B cell (primary cell): ENCODE measurements at regions not wholly inside any gene's neighbourhood (a gene's known extent, or its start where the extent isn't known, plus 50 kb on each side); places are given as distances from the start of the nearest gene placed in this dataset.

Source experiments
- ATAC-seq: fragments of 200-7000 bp; cut with Tn5 transposase; one replicate; pipeline ENCODE4 v1.10.0; 2021; ENCODE audit warnings: low read depth, mild to moderate bottlenecking, moderate number of reproducible peaks, moderate library complexity
- CTCF ChIA-PET: fragments of 350-600 bp; sonication (Branson Sonifier 250); formaldehyde crosslinking; loops from one replicate; lab custom pipeline; 2021; ENCODE audit warnings: antibody characterized with exemption, inconsistent platforms; lab: Charles Lee
- POLR2A ChIA-PET: fragments of 350-600 bp; sonication (Branson Sonifier 250); formaldehyde crosslinking; loops from one replicate; lab custom pipeline; 2021; ENCODE audit warnings: antibody characterized with exemption; lab: Charles Lee
- DNase-seq: peaks from one replicate; pipeline ENCODE4 v3.0.0; 2013
- H2AFZ ChIP-seq: 2 replicates; pipeline ENCODE4 v1.6.1; 2012; ENCODE audit warnings: mild to moderate bottlenecking, low read depth, low read length; ENCODE audit not compliant: insufficient read depth, poor library complexity, severe bottlenecking
- H3K27ac ChIP-seq, 2 donors: 1 replicate in 1 of 2; 2 replicates in 1 of 2; pipeline ENCODE4 v1.5.1; 2012 to 2013; ENCODE audit warnings: low read length in 2 of 2, mild to moderate bottlenecking in 2 of 2, moderate library complexity in 1 of 2
- H3K27me3 ChIP-seq, 4 experiments: fragments of 200-600 bp in 1 of 4; sonication (generic) in 1 of 4; replicated peaks in 1 of 4; 1 replicate in 2 of 4; 2 replicates in 2 of 4; pipeline versions ENCODE4 v1.6.1 to v1.7.0; 2013 to 2016; ENCODE audit warnings: low read length in 3 of 4, mild to moderate bottlenecking in 2 of 4, mixed read lengths in 1 of 4, moderate library complexity in 1 of 4; ENCODE audit not compliant: insufficient read depth in 4 of 4, control insufficient read depth in 3 of 4; ENCODE audit errors: control extremely low read depth in 1 of 4
- H3K36me3 ChIP-seq, 2 experiments: replicated peaks in 1 of 2; 1 replicate in 1 of 2; 2 replicates in 1 of 2; pipeline versions ENCODE4 v1.6.1 to v1.7.1; 2013; ENCODE audit warnings: low read length in 1 of 2; ENCODE audit not compliant: insufficient read depth in 2 of 2, control insufficient read depth in 1 of 2; ENCODE audit errors: control extremely low read depth in 1 of 2, extremely low read depth in 1 of 2
- H3K4me1 ChIP-seq, 2 donors: fragments of 200-600 bp in 1 of 2; sonication (generic) in 1 of 2; 1 replicate in 1 of 2; 2 replicates in 1 of 2; pipeline versions ENCODE4 v1.5.1 to v1.6.1; 2013 to 2017; ENCODE audit warnings: low read length in 2 of 2; ENCODE audit not compliant: control insufficient read depth in 2 of 2, insufficient read depth in 2 of 2
- H3K4me2 ChIP-seq: replicated peaks from 2 replicates; pipeline ENCODE3; 2012; ENCODE audit warnings: mild to moderate bottlenecking, low read depth, low read length; ENCODE audit not compliant: poor library complexity, severe bottlenecking
- H3K4me3 ChIP-seq, 5 experiments: fragments of 200-600 bp in 1 of 5; sonication (generic) in 1 of 5; 1 replicate in 3 of 5; 2 replicates in 2 of 5; pipeline versions ENCODE4 v1.5.1 to v1.7.0; 2011 to 2016; ENCODE audit warnings: low read length in 4 of 5, mild to moderate bottlenecking in 4 of 5, low read depth in 2 of 5, control low read depth in 1 of 5, moderate library complexity in 1 of 5; ENCODE audit not compliant: insufficient read depth in 1 of 5; ENCODE audit errors: control extremely low read depth in 1 of 5, extremely low read depth in 1 of 5
- H3K79me2 ChIP-seq: fragments of 200-600 bp; sonication (generic); one replicate; pipeline ENCODE4 v1.6.0; 2016; ENCODE audit warnings: low read length; ENCODE audit not compliant: control insufficient read depth, insufficient read depth
- H3K9ac ChIP-seq: fragments of 200-600 bp; sonication (generic); 2 replicates; pipeline ENCODE4 v1.6.1; 2017; ENCODE audit warnings: mild to moderate bottlenecking, low read length, moderate library complexity
- H3K9me3 ChIP-seq, 3 donors: one replicate each; pipeline versions ENCODE4 v1.6.1 to v1.7.1; 2013; ENCODE audit warnings: low read length in 2 of 3; ENCODE audit not compliant: control insufficient read depth in 2 of 3, insufficient read depth in 1 of 3; ENCODE audit errors: control extremely low read depth in 1 of 3
- H4K20me1 ChIP-seq: 2 replicates; pipeline ENCODE4 v1.6.0; 2012; ENCODE audit warnings: mild to moderate bottlenecking, low read length; ENCODE audit not compliant: insufficient read depth, control insufficient read depth, poor library complexity, severe bottlenecking
- H3K27ac Mint-ChIP-seq: one replicate; pipeline ENCODE4 v1.8.0; 2021; ENCODE audit warnings: mixed read lengths
- H3K27me3 Mint-ChIP-seq: one replicate; pipeline ENCODE4 v1.8.0; 2021; ENCODE audit warnings: mixed read lengths
- H3K4me1 Mint-ChIP-seq: one replicate; pipeline ENCODE4 v1.8.0; 2021; ENCODE audit warnings: mixed read lengths
- H3K4me3 Mint-ChIP-seq: one replicate; pipeline ENCODE4 v1.8.0; 2021; ENCODE audit warnings: mixed read lengths
- H3K9me3 Mint-ChIP-seq: one replicate; pipeline ENCODE4 v1.8.0; 2022; ENCODE audit warnings: mixed read lengths; ENCODE audit not compliant: insufficient read depth
- CTCF ChIP-seq: fragments of 200-600 bp; IDR thresholded peaks from one replicate; pipeline ENCODE4 v1.8.0; 2022; ENCODE audit warnings: antibody characterized with exemption, mild to moderate bottlenecking
- EZH2 ChIP-seq: IDR thresholded peaks from 2 replicates; pipeline ENCODE4 v1.6.1; 2012; ENCODE audit warnings: borderline replicate concordance, low read depth, mild to moderate bottlenecking, moderate library complexity, low read length; ENCODE audit not compliant: insufficient read depth, poor library complexity, severe bottlenecking
- WGBS: methylation state at CpG from one replicate; pipeline ENCODE4 v1.1.5; 2013; ENCODE audit warnings: missing lambda C conversion rate; ENCODE audit not compliant: insufficient coverage; 5-methylcytosine and 5-hydroxymethylcytosine counted together
- intact Hi-C: fragments of 100-400 bp; cut with micrococcal nuclease; formaldehyde crosslinking; loops from one replicate; pipeline ENCODE4 v1.10.0; 2022

- Histone ChIP-seq H3K4me1 (no peaks in the 10 kb centered on the region), H3K9ac (no peak overlapping the region), H2AFZ (no peak overlapping the region), H4K20me1 (no peaks in the 10 kb centered on the region), H3K36me3 (no peaks in the 10 kb centered on the region), H3K27ac (no peak overlapping the region), H3K27me3 (no peaks in the 10 kb centered on the region), H3K4me2 (no peak overlapping the region), H3K9me3 (no peaks in the 10 kb centered on the region), H3K4me3 (no peak overlapping the region), H3K79me2 (no peaks in the 10 kb centered on the region)
- H3K4me3 Mint-ChIP-seq, result no peak overlapping the region
- POLR2A ChIA-PET, result no interaction called here
- no peaks in the 10 kb centered on the region for H3K9me3 Mint-ChIP-seq
- ATAC-seq, result no peak
- no peak overlapping the region for H3K27ac Mint-ChIP-seq
- WGBS, result 14% methylated on average over 2 of the region's 4 CpGs
- peaks cover 4% of the 10 kb centered on the region for H3K27me3 Mint-ChIP-seq
- no peak for TF ChIP-seq EZH2
- no peak for TF ChIP-seq CTCF
- DNase-seq, result peak; percentile 12
- intact Hi-C loops, result no loop called here
- H3K4me1 Mint-ChIP-seq, result no peaks in the 10 kb centered on the region
- CTCF ChIA-PET, result no interaction called here
These were observed 205.6 kb downstream of the NECTIN3 start for GRCh38 chr3:111277226-111277625.

GRCh38 chr3:111278959-111279358, 207.3 kb downstream of the NECTIN3 start:
- H3K4me1 Mint-ChIP-seq, result no peaks in the 10 kb centered on the region
- DNase-seq (no peak), ATAC-seq (no peak)
- Histone ChIP-seq H2AFZ (no peak overlapping the region), H3K27ac (no peak overlapping the region), H3K4me3 (no peak overlapping the region), H3K36me3 (no peaks in the 10 kb centered on the region), H4K20me1 (no peaks in the 10 kb centered on the region), H3K9me3 (no peaks in the 10 kb centered on the region), H3K79me2 (no peaks in the 10 kb centered on the region), H3K9ac (no peak overlapping the region), H3K27me3 (no peaks in the 10 kb centered on the region), H3K4me1 (no peaks in the 10 kb centered on the region), H3K4me2 (no peak overlapping the region)
- no peak overlapping the region for H3K4me3 Mint-ChIP-seq
- H3K9me3 Mint-ChIP-seq, result no peaks in the 10 kb centered on the region
- no peak for TF ChIP-seq EZH2
- no peak for TF ChIP-seq CTCF
- intact Hi-C loops, result no loop called here
- peaks cover 4% of the 10 kb centered on the region for H3K27me3 Mint-ChIP-seq
- POLR2A ChIA-PET, result no interaction called here
- CTCF ChIA-PET, result no interaction called here
- no peak overlapping the region for H3K27ac Mint-ChIP-seq
